ENCODE measurements at regions not wholly inside any gene's neighbourhood (a gene's known extent, or its start where the extent isn't known, plus 50 kb on each side); places are given as distances from the start of the nearest gene placed in this dataset.

- no peaks in the 10 kb centered on the region for H3K27me3 Mint-ChIP-seq (ENCODE audit: unreplicated experiment)
- H3K4me3 Mint-ChIP-seq (ENCODE audit: unreplicated experiment): no peak overlapping the region
- DNase-seq: no peak
- peaks cover 9% of the 10 kb centered on the region for H3K4me1 Mint-ChIP-seq (ENCODE audit: low read depth, unreplicated experiment)
- H3K27ac Mint-ChIP-seq (ENCODE audit: unreplicated experiment): no peak overlapping the region
- no peaks in the 10 kb centered on the region for H3K36me3 Mint-ChIP-seq (ENCODE audit: unreplicated experiment)
- no peak for TF ChIP-seq CTCF (IDR thresholded peaks at IDR 0.05; ENCODE audit: partially characterized antibody, unreplicated experiment)
- peaks cover 3% of the 10 kb centered on the region for H3K9me3 Mint-ChIP-seq (ENCODE audit: unreplicated experiment)
These were observed 311.4 kb downstream of the CBLN1 start for GRCh38 chr16:48970216-48970615.

DNA sequence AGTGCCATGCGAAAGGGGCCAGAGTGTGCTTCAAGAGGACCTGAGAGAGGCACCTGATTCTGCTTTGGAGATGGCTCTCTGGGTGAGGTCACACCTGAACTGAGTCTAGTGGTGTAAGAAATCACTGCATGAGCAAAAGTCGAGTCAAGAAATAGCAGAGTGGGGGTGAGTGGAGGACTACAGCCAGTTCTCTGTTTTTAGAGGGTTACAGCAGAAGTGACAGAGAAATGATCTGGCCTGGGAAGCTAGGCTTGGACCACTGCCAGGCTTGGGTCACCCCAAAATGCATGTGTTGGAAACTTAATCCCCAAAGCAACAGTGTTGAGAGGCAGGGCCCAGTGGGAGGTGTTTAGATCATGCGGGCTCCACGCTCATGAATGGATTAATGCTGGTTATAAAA is 312.0 kb downstream of the CBLN1 start:
- no peaks in the 10 kb centered on the region for H3K36me3 Mint-ChIP-seq (ENCODE audit: unreplicated experiment)
- no peak overlapping the region for H3K4me3 Mint-ChIP-seq (ENCODE audit: unreplicated experiment)
- H3K9me3 Mint-ChIP-seq (ENCODE audit: unreplicated experiment): peaks cover 3% of the 10 kb centered on the region
- DNase-seq: no peak
- peaks cover 9% of the 10 kb centered on the region for H3K4me1 Mint-ChIP-seq (ENCODE audit: low read depth, unreplicated experiment)
- no peak for TF ChIP-seq CTCF (IDR thresholded peaks at IDR 0.05; ENCODE audit: partially characterized antibody, unreplicated experiment)
- H3K27ac Mint-ChIP-seq (ENCODE audit: unreplicated experiment): no peak overlapping the region
- H3K27me3 Mint-ChIP-seq (ENCODE audit: unreplicated experiment): no peaks in the 10 kb centered on the region

GRCh38 chr16:48965386-48965785 is 316.3 kb downstream of the CBLN1 start:
- DNase-seq: no peak
- no peaks in the 10 kb centered on the region for H3K27me3 Mint-ChIP-seq (ENCODE audit: unreplicated experiment)
- no peaks in the 10 kb centered on the region for H3K4me1 Mint-ChIP-seq (ENCODE audit: low read depth, unreplicated experiment)
- no peak overlapping the region for H3K27ac Mint-ChIP-seq (ENCODE audit: unreplicated experiment)
- H3K36me3 Mint-ChIP-seq (ENCODE audit: unreplicated experiment): no peaks in the 10 kb centered on the region
- no peak for TF ChIP-seq CTCF (IDR thresholded peaks at IDR 0.05; ENCODE audit: partially characterized antibody, unreplicated experiment)
- H3K9me3 Mint-ChIP-seq (ENCODE audit: unreplicated experiment): peaks cover 4% of the 10 kb centered on the region
- no peak overlapping the region for H3K4me3 Mint-ChIP-seq (ENCODE audit: unreplicated experiment)

- H3K27ac Mint-ChIP-seq (ENCODE audit: unreplicated experiment): no peak overlapping the region
- peaks cover 4% of the 10 kb centered on the region for H3K9me3 Mint-ChIP-seq (ENCODE audit: unreplicated experiment)
- TF ChIP-seq CTCF (IDR thresholded peaks at IDR 0.05; ENCODE audit: partially characterized antibody, unreplicated experiment): no peak
- no peak overlapping the region for H3K4me3 Mint-ChIP-seq (ENCODE audit: unreplicated experiment)
- no peaks in the 10 kb centered on the region for H3K27me3 Mint-ChIP-seq (ENCODE audit: unreplicated experiment)
- no peaks in the 10 kb centered on the region for H3K36me3 Mint-ChIP-seq (ENCODE audit: unreplicated experiment)
- no peaks in the 10 kb centered on the region for H3K4me1 Mint-ChIP-seq (ENCODE audit: low read depth, unreplicated experiment)
- DNase-seq: no peak
These were observed 317.6 kb downstream of the CBLN1 start for GRCh38 chr16:48963901-48964615.

GRCh38 chr16:48963306-48963705 is 318.3 kb downstream of the CBLN1 start:
- Mint-ChIP-seq H3K27ac (ENCODE audit: unreplicated experiment) (no peak overlapping the region), H3K27me3 (ENCODE audit: unreplicated experiment) (peaks cover 2% of the 10 kb centered on the region), H3K36me3 (ENCODE audit: unreplicated experiment) (no peaks in the 10 kb centered on the region), H3K4me3 (ENCODE audit: unreplicated experiment) (no peak overlapping the region), H3K4me1 (ENCODE audit: low read depth, unreplicated experiment) (no peaks in the 10 kb centered on the region), H3K9me3 (ENCODE audit: unreplicated experiment) (peaks cover 4% of the 10 kb centered on the region)
- no peak for DNase-seq
- TF ChIP-seq CTCF (IDR thresholded peaks at IDR 0.05; ENCODE audit: partially characterized antibody, unreplicated experiment): no peak

Measured in glutamatergic neuron (in vitro differentiated cells).